HepG2 (cell line): ENCODE measurements at regions not wholly inside any gene's neighbourhood (a gene's known extent, or its start where the extent isn't known, plus 50 kb on each side); places are given as distances from the start of the nearest gene placed in this dataset.

ENCODE experiments used
- ATAC-seq: fragments of 200-7000 bp; cut with Tn5 transposase; 3 replicates; pipeline ENCODE4 v1.9.1; 2020; ENCODE audit warnings: mild to moderate bottlenecking, moderate library complexity
- BruUV-seq: library from RNA; stranded (reverse); fragments of 400-500 nt; replicated peaks from 2 replicates; lab custom pipeline; 2021; lab: Mats Ljungman, UMichigan
- CTCF ChIA-PET: fragments of 300-600 bp; formaldehyde crosslinking; extraction: SDS; loops from one replicate; lab custom pipeline; 2021; ENCODE audit warnings: low total read pairs, inconsistent platforms, low intra/inter-chr PET ratio; lab: Yijun Ruan, JAX
- POLR2A ChIA-PET: fragments of 350-600 bp; sonication (Branson Sonifier 250); formaldehyde crosslinking; loops from one replicate; lab custom pipeline; 2020; ENCODE audit warnings: antibody characterized with exemption, inconsistent platforms; lab: Yijun Ruan, JAX
- DNase-seq: peaks from one replicate; pipeline ENCODE4 v3.0.0-alpha.2; 2015; ENCODE audit warnings: low spot score
- FAIRE-seq: peaks from 3 replicates; lab custom pipeline; 2011; peaks lifted over from hg19 to GRCh38; lab: Jason Lieb, UNC
- H2AFZ ChIP-seq: one replicate; pipeline ENCODE4 v1.6.1; 2011; ENCODE audit warnings: low read length, inconsistent platforms
- H3K27ac ChIP-seq: fragments of 300-600 bp; 3 replicates; pipeline ENCODE4 v1.8.0; 2011; ENCODE audit warnings: mixed run types, mild to moderate bottlenecking, mixed read lengths, low read length, inconsistent platforms; ENCODE audit not compliant: insufficient read depth; ENCODE audit errors: extremely low read length
- H3K27me3 ChIP-seq, 2 experiments: fragments of 200-600 bp in 1 of 2; 2 replicates in 1 of 2; 3 replicates in 1 of 2; pipeline versions ENCODE4 v1.6.0 to v1.8.0; 2011; ENCODE audit warnings: low read length in 2 of 2, mild to moderate bottlenecking in 2 of 2, moderate library complexity in 2 of 2, inconsistent platforms in 1 of 2; ENCODE audit not compliant: insufficient read depth in 2 of 2, control insufficient read depth in 1 of 2
- H3K36me3 ChIP-seq, 2 experiments: fragments of 200-600 bp in 1 of 2; replicated peaks in 1 of 2; 2 replicates in 1 of 2; 3 replicates in 1 of 2; pipeline versions ENCODE4 v1.5.1 to v1.8.0; 2011; ENCODE audit warnings: low read length in 2 of 2, inconsistent platforms in 1 of 2; ENCODE audit not compliant: insufficient read depth in 2 of 2, control insufficient read depth in 1 of 2
- H3K4me1 ChIP-seq: 2 replicates; pipeline ENCODE4 v1.5.1; 2012; ENCODE audit warnings: low read length, inconsistent platforms; ENCODE audit not compliant: insufficient read depth
- H3K4me2 ChIP-seq: 2 replicates; pipeline ENCODE4 v1.6.0; 2011; ENCODE audit warnings: low read depth, low read length, inconsistent platforms
- H3K4me3 ChIP-seq, 3 experiments: fragments of 200-600 bp in 1 of 3; sonication (generic), shearing (Covaris generic) in 1 of 3; replicated peaks in 1 of 3; 2 replicates each; pipeline ENCODE4 v1.5.1; 2011 to 2016; ENCODE audit warnings: low read length in 3 of 3, inconsistent platforms in 2 of 3, low read depth in 2 of 3, mild to moderate bottlenecking in 2 of 3, control low read depth in 1 of 3, mixed read lengths in 1 of 3; ENCODE audit not compliant: insufficient read depth in 1 of 3
- H3K79me2 ChIP-seq: one replicate; pipeline ENCODE4 v1.6.1; 2011; ENCODE audit warnings: low read length, inconsistent platforms; ENCODE audit not compliant: insufficient read depth
- H3K9ac ChIP-seq: 2 replicates; pipeline ENCODE4 v1.6.0; 2011; ENCODE audit warnings: mild to moderate bottlenecking, low read depth, low read length, inconsistent platforms; ENCODE audit not compliant: insufficient read depth
- H3K9me3 ChIP-seq: 2 replicates; pipeline ENCODE4 v1.5.1; 2012; ENCODE audit warnings: mild to moderate bottlenecking, low read length
- H4K20me1 ChIP-seq: 2 replicates; pipeline ENCODE4 v1.6.0; 2011; ENCODE audit warnings: inconsistent platforms, mild to moderate bottlenecking, low read length, moderate library complexity; ENCODE audit not compliant: insufficient read depth
- DNMT3B ChIP-seq: conservative IDR thresholded peaks from 2 replicates; pipeline ENCODE4 v1.6.1; 2016; ENCODE audit warnings: missing biosample characterization, control low read depth
- FOXK1 ChIP-seq: sonication (generic); formaldehyde crosslinking; IDR thresholded peaks from 2 replicates; pipeline ENCODE4 v1.4.0; 2020; ENCODE audit warnings: low read depth, missing genetic modification reagents, borderline replicate concordance
- IKZF4 ChIP-seq: sonication (generic); formaldehyde crosslinking; IDR thresholded peaks from 2 replicates; pipeline ENCODE4 v1.5.1; 2020; ENCODE audit warnings: borderline replicate concordance, mild to moderate bottlenecking, low read depth, missing genetic modification reagents; ENCODE audit errors: not compliant biosample characterization
- KMT2B ChIP-seq: IDR thresholded peaks from 2 replicates; pipeline ENCODE4 v1.6.1; 2016; ENCODE audit warnings: missing genetic modification reagents, missing compliant biosample characterization
- PHF21A ChIP-seq: sonication (generic); formaldehyde crosslinking; IDR thresholded peaks from 2 replicates; pipeline ENCODE4 v1.5.0; 2020; ENCODE audit warnings: mild to moderate bottlenecking, missing genetic modification reagents
- PLRG1 ChIP-seq: fragments of 450-650 bp; conservative IDR thresholded peaks from 2 replicates; pipeline ENCODE4 v1.6.1; 2016
- POGZ ChIP-seq: sonication (generic); formaldehyde crosslinking; IDR thresholded peaks from 2 replicates; pipeline ENCODE4 v1.4.0; 2020; ENCODE audit warnings: mild to moderate bottlenecking, missing genetic modification reagents
- RBM22 ChIP-seq: fragments of 200-400 bp; formaldehyde crosslinking; optimal IDR thresholded peaks from 2 replicates; pipeline ENCODE3; 2017; ENCODE audit warnings: mild to moderate bottlenecking, low read length, moderate library complexity
- SIX1 ChIP-seq: sonication (generic); formaldehyde crosslinking; IDR thresholded peaks from 2 replicates; pipeline ENCODE4 v1.4.0; 2020; ENCODE audit warnings: missing genetic modification reagents, borderline replicate concordance
- TBP ChIP-seq: sonication (generic); formaldehyde crosslinking; IDR thresholded peaks from 2 replicates; pipeline ENCODE4 v1.5.0; 2020; ENCODE audit warnings: missing genetic modification reagents
- TGIF2 ChIP-seq: IDR thresholded peaks from 2 replicates; pipeline ENCODE4 v1.6.1; 2016; ENCODE audit warnings: control low read depth, missing compliant biosample characterization
- TP53 ChIP-seq: sonication (generic); formaldehyde crosslinking; conservative IDR thresholded peaks from 2 replicates; pipeline ENCODE4 v1.4.0; 2020; ENCODE audit warnings: missing genetic modification reagents
- TSC22D2 ChIP-seq: sonication (generic); formaldehyde crosslinking; IDR thresholded peaks from 2 replicates; pipeline ENCODE4 v1.5.1; 2020; ENCODE audit warnings: missing genetic modification reagents, mild to moderate bottlenecking, borderline replicate concordance
- ZNF124 ChIP-seq: sonication (generic); formaldehyde crosslinking; IDR thresholded peaks from 2 replicates; pipeline ENCODE4 v1.4.0; 2020; ENCODE audit warnings: missing genetic modification reagents
- ZNF263 ChIP-seq: sonication (generic); formaldehyde crosslinking; IDR thresholded peaks from 2 replicates; pipeline ENCODE4 v1.4.0; 2020; ENCODE audit warnings: missing genetic modification reagents
- ZNF34 ChIP-seq: sonication (generic); formaldehyde crosslinking; IDR thresholded peaks from 2 replicates; pipeline ENCODE4 v1.4.0; 2020; ENCODE audit warnings: mild to moderate bottlenecking, missing genetic modification reagents, borderline replicate concordance
- ZNF616 ChIP-seq: sonication (generic); formaldehyde crosslinking; IDR thresholded peaks from 2 replicates; pipeline ENCODE4 v1.5.0; 2020; ENCODE audit warnings: low read depth, mild to moderate bottlenecking, missing genetic modification reagents
- ZNF790 ChIP-seq: sonication (generic); formaldehyde crosslinking; IDR thresholded peaks from 2 replicates; pipeline ENCODE4 v1.8.0; 2022; ENCODE audit warnings: missing genetic modification reagents, mild to moderate bottlenecking, borderline replicate concordance
- WGBS: methylation state at CpG from one replicate; pipeline ENCODE4 v1.1.6; 2017; ENCODE audit warnings: low lambda C conversion rate; 5-methylcytosine and 5-hydroxymethylcytosine counted together
- in situ Hi-C: cut with HindIII; loops from 2 replicates; pipeline ENCODE4 v1.10.0; 2017; ENCODE audit warnings: low pct_unique_long_range_greater_than_20kb; ENCODE audit not compliant: extremely low pct_ligation_motif_present
- intact Hi-C: fragments of 100-400 bp; cut with micrococcal nuclease; formaldehyde crosslinking; loops from one replicate; pipeline ENCODE4 v1.10.0; 2022; ENCODE audit not compliant: unreplicated experiment
- TF ChIP-seq, protein P1 (sequence below): sonication (generic); formaldehyde crosslinking; IDR thresholded peaks from 2 replicates; pipeline ENCODE4 v1.8.0; 2022; ENCODE audit warnings: missing genetic modification reagents, mild to moderate bottlenecking, inconsistent platforms, borderline replicate concordance
- TF ChIP-seq, protein P2 (sequence below): sonication (generic); formaldehyde crosslinking; IDR thresholded peaks from 2 replicates; pipeline ENCODE4 v1.5.0; 2020; ENCODE audit warnings: mild to moderate bottlenecking, missing genetic modification reagents

DNA sequence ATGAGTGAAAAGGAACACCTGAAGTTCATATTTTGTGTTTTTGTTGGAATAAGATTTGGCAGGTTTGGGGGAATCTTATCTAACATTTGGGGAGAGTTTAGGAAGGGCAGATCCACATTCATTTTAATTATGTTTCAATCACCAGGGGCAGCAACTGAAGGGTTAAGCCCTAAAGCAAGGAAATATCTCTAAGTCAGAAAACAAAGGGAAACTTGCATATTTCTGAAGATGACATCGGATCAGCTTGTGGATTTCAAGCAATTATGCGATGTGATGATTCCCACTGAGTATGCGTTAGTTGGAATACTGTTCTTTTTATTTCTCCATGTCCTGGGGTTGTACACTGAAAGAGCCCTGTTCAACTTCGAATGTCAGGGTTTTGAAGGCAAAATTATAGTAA lies 59.8 kb upstream of the NFIB start:
- Histone ChIP-seq H3K27me3 (0 out of 5 replicates have a peak, but pooled peaks cover 0 to 3% of the 10 kb centered on the region in 2 experiments), H3K9ac (no peak overlapping the region), H3K27ac (no peak overlapping the region), H2AFZ (no peak overlapping the region), H3K36me3 (no peaks in the 10 kb centered on the region), H3K4me2 (no peak overlapping the region), H3K79me2 (no peaks in the 10 kb centered on the region), H3K4me1 (peaks cover 19% of the 10 kb centered on the region), H4K20me1 (no peaks in the 10 kb centered on the region), H3K9me3 (no peaks in the 10 kb centered on the region), H3K4me3 (no peak overlapping the region)
- no TSS peak for BruUV-seq
- POLR2A ChIA-PET = no interaction called here
- FAIRE-seq (no peak), DNase-seq (no peak), ATAC-seq (no peak)
- CTCF ChIA-PET = no interaction called here
- 41% methylated on average over 4 of the region's 4 CpGs for WGBS
- no peak for TF ChIP-seq ZNF790 (CRISPR knock-in tag)
- no peak for TF ChIP-seq TP53
- TF ChIP-seq ZNF34 (CRISPR knock-in tag) = no peak
- TF ChIP-seq, protein P1, sequence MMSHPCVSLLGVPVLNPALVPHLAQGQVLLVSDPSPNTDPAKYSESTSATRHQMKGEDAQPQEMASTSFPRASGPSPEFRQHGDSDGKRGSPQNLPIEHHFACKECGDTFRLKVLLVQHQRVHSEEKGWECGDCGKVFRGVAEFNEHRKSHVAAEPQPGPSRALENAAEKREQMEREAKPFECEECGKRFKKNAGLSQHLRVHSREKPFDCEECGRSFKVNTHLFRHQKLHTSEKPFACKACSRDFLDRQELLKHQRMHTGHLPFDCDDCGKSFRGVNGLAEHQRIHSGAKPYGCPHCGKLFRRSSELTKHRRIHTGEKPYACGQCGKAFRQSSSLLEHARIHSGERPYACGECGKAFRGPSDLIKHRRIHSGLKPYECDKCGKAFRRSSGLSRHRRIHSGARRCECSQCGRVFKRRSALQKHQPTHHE = no peak
- TF ChIP-seq, protein P2, sequence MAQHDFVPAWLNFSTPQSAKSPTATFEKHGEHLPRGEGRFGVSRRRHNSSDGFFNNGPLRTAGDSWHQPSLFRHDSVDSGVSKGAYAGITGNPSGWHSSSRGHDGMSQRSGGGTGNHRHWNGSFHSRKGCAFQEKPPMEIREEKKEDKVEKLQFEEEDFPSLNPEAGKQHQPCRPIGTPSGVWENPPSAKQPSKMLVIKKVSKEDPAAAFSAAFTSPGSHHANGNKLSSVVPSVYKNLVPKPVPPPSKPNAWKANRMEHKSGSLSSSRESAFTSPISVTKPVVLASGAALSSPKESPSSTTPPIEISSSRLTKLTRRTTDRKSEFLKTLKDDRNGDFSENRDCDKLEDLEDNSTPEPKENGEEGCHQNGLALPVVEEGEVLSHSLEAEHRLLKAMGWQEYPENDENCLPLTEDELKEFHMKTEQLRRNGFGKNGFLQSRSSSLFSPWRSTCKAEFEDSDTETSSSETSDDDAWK (CRISPR knock-in tag) = no peak
- TF ChIP-seq PLRG1 = no peak
- no peak for TF ChIP-seq ZNF124 (CRISPR knock-in tag)
- no peak for TF ChIP-seq RBM22
- no peak for TF ChIP-seq DNMT3B (CRISPR knock-in tag)
- no peak for TF ChIP-seq SIX1
- TF ChIP-seq KMT2B (CRISPR knock-in tag) = no peak
- TF ChIP-seq TGIF2 (CRISPR knock-in tag) = no peak
- no peak for TF ChIP-seq ZNF263
- TF ChIP-seq TBP (CRISPR knock-in tag) = no peak
- no peak for TF ChIP-seq IKZF4 (CRISPR knock-in tag)
- no peak for TF ChIP-seq POGZ (CRISPR knock-in tag)
- no peak for TF ChIP-seq PHF21A (CRISPR knock-in tag)
- TF ChIP-seq ZNF616 (CRISPR knock-in tag) = no peak
- TF ChIP-seq TSC22D2 (CRISPR knock-in tag) = no peak
- no peak for TF ChIP-seq FOXK1 (CRISPR knock-in tag)
- intact Hi-C loops (no loop called here), in situ Hi-C loops (loop anchor here (25.0 kb wide), 3 partner anchors 561 to 1336 kb away; no protein-coding TSS in a partner anchor)
